ENCODE measurements at regions not wholly inside any gene's neighbourhood (a gene's known extent, or its start where the extent isn't known, plus 50 kb on each side); places are given as distances from the start of the nearest gene placed in this dataset.

DNA sequence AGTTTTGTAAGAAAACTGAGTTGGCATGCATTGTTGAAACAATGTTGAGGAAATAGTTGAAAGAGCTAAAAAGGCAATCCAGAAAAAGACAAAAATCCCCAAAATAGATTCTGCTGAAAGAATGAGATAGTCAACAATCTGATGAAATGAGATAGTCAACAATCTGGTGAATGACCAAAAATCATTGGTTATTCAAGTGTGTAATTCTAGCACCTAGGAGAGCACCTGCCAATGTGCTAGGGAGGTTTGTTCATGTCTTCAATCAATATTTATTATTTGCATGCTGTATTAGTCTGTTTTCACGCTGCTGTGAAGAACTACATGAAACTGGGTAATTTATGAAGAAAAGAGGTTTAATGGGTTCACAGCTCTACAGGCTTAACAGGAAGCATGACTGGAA is 307.1 kb upstream of the HSF2 start:
- DNase-seq (ENCODE audit: low read depth): no peak
- TF ChIP-seq, protein P1, sequence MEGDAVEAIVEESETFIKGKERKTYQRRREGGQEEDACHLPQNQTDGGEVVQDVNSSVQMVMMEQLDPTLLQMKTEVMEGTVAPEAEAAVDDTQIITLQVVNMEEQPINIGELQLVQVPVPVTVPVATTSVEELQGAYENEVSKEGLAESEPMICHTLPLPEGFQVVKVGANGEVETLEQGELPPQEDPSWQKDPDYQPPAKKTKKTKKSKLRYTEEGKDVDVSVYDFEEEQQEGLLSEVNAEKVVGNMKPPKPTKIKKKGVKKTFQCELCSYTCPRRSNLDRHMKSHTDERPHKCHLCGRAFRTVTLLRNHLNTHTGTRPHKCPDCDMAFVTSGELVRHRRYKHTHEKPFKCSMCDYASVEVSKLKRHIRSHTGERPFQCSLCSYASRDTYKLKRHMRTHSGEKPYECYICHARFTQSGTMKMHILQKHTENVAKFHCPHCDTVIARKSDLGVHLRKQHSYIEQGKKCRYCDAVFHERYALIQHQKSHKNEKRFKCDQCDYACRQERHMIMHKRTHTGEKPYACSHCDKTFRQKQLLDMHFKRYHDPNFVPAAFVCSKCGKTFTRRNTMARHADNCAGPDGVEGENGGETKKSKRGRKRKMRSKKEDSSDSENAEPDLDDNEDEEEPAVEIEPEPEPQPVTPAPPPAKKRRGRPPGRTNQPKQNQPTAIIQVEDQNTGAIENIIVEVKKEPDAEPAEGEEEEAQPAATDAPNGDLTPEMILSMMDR (conservative IDR thresholded peaks at IDR 0.05; ENCODE audit: low read depth, low read length): no peak
- H3K4me3 ChIP-seq (ENCODE audit: low read depth, low read length): no peak overlapping the region

DNA sequence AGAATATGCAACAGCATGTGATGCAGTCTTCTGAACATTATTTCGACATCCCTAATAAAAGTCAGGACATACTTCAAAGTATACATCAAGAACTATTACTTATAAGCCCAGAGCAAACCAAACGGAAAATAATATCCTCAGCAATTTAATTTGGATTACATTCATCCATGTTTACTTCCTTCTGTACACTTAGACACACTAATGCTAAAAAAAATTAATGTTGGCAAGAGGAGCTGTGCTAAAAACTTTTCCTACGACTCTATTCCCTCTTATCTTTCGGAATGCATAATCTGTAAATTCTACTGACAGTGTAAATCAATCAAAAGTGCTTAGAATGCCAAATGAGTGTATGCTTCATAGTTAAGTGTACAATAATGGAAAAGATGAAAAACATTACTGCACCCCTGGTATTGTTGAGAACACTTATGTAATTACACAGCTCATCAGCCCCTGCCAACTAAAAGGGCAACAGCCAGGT is 301.2 kb upstream of the HSF2 start:
- H3K4me3 ChIP-seq (ENCODE audit: low read depth, low read length): no peak overlapping the region
- DNase-seq (ENCODE audit: low read depth): no peak
- TF ChIP-seq, protein P1 (conservative IDR thresholded peaks at IDR 0.05; ENCODE audit: low read depth, low read length): no peak

DNA sequence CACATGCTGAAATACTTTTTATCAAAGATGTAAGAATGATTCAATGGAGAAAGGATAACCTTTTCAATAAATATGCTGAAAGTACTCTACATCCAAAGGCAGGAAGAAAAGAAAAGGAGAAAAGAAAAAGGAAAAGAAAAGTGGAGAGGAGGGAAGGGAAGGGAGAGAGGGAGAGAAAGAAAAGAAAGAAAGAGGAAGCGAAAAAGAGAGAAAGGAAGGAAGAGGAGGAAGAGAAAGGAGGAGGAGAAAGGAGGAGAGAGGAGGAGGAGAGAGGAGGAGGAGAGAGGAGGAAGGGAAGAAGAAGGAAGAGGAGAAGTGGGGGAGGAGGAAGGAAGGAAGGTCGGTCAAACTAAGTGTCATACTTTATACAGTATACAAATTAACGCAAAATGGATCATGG is 297.4 kb upstream of the HSF2 start:
- DNase-seq (ENCODE audit: low read depth): no peak
- TF ChIP-seq, protein P1 (conservative IDR thresholded peaks at IDR 0.05; ENCODE audit: low read depth, low read length): no peak
- no peak overlapping the region for H3K4me3 ChIP-seq (ENCODE audit: low read depth, low read length)

DNA sequence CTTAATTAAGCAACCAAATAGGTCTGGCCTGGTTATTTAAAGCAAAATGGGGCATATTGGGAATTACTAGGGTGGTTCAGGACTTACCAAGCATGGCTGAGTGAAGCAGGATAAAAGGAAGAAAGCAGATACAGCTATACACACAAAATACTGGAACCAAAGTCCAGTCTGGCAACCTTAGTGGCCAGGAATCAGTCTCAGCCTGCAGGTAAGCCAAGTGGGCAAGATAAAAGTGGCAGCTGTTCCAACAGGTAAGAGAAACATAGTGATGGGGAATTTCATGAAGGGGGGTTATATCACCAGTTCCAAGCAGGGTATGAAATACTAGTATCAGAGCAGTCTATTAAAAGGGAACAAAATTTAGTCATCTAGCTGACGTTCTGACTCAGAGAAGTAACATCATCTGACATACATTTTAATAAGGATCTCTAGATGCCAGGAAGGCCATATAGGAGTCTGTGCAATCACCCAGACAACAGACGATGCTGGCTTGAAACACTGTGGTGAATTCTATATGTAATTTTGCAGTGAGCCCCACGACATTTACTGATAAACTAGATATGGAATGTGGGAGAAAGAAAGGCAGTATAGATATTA is 292.1 kb upstream of the HSF2 start:
- no peak overlapping the region for H3K4me3 ChIP-seq (ENCODE audit: low read depth, low read length)
- no peak for DNase-seq (ENCODE audit: low read depth)
- TF ChIP-seq, protein P1 (conservative IDR thresholded peaks at IDR 0.05; ENCODE audit: low read depth, low read length): no peak

DNA sequence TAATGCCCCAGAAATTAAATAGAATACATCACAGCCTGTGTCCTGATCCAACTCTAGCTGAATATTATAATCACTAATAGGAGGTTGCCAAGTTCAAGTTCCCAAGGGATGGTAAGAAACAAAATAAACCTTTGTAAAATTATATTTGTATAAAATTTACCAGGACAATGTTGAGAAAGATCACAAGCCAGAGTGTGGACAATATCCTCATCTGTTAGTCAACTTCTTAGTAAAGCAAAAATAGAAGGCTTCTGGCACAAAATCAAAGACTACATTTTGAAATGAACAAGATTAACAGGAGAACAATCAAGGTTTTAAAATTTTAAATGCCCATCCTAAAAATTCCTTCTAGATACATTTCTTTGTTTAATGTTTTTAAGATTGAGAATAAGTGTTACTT is 290.4 kb upstream of the HSF2 start:
- no peak for DNase-seq (ENCODE audit: low read depth)
- TF ChIP-seq, protein P1 (conservative IDR thresholded peaks at IDR 0.05; ENCODE audit: low read depth, low read length): no peak
- H3K4me3 ChIP-seq (ENCODE audit: low read depth, low read length): no peak overlapping the region

DNA sequence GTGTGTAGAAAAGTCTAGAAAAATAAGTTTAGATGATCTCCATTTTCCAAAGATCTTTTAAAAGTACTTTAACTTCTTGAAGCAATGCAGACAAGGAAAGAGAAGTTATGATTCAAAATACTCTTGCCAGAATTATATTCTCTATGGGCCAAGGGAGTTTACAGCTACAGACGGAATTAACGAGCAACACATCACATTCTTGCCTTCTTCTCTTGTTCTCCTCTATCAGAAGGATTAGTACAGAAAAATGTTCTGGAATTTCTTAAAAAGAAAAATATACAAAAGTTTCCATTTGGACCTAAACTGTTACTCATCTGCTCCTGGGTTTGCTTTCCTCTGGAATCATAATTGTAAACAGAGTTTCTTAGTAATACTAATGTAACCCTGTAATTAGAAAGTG is 284.7 kb upstream of the HSF2 start:
- DNase-seq (ENCODE audit: low read depth): no peak
- TF ChIP-seq, protein P1 (conservative IDR thresholded peaks at IDR 0.05; ENCODE audit: low read depth, low read length): no peak
- no peak overlapping the region for H3K4me3 ChIP-seq (ENCODE audit: low read depth, low read length)

DNA sequence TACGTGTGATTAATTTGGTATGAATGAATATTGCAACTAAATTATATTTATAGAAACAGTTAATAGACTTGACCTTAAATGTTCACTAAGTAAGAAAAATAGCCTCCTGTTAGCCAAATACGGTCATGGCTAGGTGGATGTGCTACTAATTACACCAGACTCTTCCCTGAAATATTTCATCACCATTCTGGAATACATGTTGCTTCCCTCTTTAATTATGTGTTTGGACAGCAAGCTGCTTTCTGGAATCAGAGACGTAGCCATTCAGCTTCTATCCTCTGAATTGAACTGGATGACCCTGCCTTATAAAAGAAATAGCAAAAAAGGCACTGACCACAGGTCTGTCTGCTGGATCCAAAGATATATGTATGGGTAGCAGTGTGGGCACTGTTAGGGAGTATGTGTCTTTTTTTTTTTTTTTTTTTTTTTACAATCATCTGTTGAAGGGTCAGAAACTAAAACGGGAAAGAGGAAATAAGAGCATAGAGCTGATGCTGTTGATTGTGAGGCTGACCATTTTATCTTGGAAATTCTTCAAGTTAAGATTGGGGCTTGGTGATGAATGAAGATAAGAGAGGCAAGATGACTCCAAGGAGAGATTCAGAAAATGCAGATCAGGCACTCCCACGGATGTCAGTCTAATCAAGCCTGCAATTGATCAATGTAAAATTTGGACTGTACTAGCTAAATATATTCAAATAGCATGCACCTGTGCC is 283.2 kb upstream of the HSF2 start:
- DNase-seq (ENCODE audit: low read depth): no peak
- TF ChIP-seq, protein P1 (conservative IDR thresholded peaks at IDR 0.05; ENCODE audit: low read depth, low read length): no peak
- H3K4me3 ChIP-seq (ENCODE audit: low read depth, low read length): no peak overlapping the region

All from choroid plexus epithelial cell (primary cell).